HG02610 (cell line): ENCODE measurements at regions not wholly inside any gene's neighbourhood (a gene's known extent, or its start where the extent isn't known, plus 50 kb on each side); places are given as distances from the start of the nearest gene placed in this dataset.
"Not testable (repeated sequence)": the region's sequence is repeated elsewhere in the genome, so short reads cannot be mapped to it uniquely, and the experiment has no call there.

Experiments used
- ATAC-seq: cut with Tn5 transposase; IDR thresholded peaks from one replicate; pipeline ENCODE4 v1.9.1; 2021; ENCODE audit warnings: mild to moderate bottlenecking, moderate library complexity; ENCODE audit not compliant: unreplicated experiment

DNA sequence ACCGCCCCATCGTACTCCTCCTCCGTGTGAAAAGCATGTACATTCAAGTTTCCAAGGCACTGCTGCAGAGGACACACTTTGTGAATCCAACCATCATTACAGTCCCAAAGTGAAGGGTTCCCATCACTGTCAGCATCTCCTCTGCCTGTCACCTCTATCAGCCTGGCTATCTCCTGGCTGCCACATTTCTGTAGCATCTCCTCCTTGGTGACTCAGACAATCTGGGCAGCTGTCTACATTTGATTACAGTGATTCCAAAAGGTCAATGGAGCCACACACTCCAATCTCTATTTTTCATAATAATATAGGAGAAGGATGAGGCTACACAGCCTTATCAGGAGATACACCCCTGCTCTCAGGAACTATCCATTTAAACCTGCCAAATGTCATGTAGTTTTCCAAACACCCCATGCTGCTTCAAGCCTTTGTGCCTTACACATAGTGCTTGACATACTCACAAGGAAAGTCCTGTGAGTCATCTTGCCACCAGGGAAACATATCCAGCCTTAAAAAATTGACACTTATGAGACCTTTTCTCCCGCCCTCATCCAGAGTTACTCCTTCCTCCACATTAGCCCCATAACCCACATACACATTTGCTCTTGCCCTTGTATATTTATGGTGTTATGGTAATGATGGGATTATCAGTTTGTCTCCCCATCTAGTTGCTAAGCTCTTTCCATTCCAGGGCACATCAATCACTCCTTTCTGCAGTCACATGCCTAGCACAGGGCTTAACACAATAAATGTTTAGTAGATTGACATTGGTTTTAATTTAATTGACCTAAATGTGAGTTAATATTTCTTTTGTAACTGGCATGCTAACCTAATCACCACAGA is 250.1 kb upstream of the CDH5 start:
- ATAC-seq = no peak

DNA sequence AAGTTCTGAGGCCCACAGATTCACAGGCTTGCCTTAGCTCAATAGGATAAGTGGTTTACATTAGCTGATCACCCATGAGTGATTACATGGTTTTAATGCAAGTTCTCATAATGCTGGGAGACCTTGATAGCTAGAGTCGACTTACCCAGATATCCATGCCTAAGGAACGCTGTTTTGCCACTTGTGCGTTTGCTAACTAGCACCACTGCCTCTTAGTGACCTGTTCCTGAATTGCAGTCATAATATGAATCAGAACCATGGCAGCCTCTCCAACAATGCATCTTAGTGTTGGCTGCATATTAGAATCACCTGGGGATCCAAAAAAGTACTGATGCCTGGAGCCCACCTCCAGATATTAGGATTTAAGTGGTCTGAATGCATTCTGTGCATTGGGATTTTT is 251.1 kb upstream of the CDH5 start:
- no peak for ATAC-seq

GRCh38 chr16:66113223-66113622 is 253.3 kb upstream of the CDH5 start:
- no peak for ATAC-seq

GRCh38 chr16:66109677-66110076 is 256.8 kb upstream of the CDH5 start:
- no peak for ATAC-seq

- no peak for ATAC-seq
Measured at GRCh38 chr16:66107661-66108060, 258.8 kb upstream of the CDH5 start.

DNA sequence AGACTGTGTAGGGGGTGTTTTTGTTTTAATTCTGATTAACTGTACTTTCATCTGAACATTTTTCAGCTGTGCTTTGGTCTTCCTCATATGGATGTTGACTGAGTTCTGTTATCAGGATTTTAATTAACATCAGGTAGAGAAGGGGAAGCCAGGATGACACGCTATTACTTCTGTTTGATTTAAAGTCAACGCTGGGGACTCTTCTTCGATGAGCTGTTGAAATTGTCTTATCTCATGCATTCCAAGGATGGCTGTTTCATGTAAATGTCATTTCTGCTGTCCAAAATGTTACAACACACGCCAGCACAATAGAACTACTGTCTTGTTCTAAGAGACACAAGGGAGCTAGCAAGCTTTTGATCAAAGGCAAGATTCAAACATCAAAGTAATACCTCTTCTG is 263.3 kb upstream of the CDH5 start:
- ATAC-seq = no peak

DNA sequence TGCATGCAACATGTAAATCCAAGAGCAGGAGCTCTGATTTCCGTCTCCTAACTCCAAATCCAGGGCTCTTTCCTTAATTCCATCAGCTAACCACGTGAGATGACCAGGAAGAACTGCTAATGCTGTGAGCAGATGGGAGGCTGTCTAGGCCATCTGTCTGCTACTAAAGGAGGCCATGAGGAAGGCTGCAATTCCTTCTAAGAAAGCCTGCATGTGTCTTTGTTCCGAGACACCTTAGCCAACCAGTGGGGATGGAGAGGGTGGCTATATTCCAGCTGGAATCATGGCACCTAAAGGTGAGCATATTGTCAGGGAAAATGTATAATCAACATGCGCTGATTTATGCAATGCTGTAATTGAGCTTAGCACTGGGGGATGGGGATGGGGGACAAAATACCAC is 267.2 kb upstream of the CDH5 start:
- no peak for ATAC-seq

GRCh38 chr16:66097751-66098150 is 268.7 kb upstream of the CDH5 start:
- ATAC-seq = no peak

GRCh38 chr16:66095676-66096075 is 270.8 kb upstream of the CDH5 start:
- no peak for ATAC-seq

DNA sequence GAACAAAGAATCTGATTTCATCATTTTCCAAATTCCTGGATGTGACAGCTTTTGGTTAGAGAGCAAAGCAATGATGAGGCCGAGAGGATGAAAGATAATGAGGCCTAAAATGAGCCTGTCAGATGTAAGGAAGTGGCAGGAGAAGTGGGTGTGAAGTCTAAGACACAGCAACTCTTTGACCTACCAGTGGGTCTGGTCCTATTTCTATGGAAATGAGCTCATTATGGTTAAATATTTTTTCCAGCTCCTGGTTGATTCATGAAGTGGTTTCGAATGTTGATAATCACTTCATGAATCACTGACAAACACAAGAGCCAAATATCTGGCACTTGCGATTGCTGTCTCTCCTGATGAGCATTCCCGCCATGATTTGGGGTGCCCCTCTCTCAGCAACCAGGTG is 273.3 kb upstream of the CDH5 start:
- no peak for ATAC-seq

DNA sequence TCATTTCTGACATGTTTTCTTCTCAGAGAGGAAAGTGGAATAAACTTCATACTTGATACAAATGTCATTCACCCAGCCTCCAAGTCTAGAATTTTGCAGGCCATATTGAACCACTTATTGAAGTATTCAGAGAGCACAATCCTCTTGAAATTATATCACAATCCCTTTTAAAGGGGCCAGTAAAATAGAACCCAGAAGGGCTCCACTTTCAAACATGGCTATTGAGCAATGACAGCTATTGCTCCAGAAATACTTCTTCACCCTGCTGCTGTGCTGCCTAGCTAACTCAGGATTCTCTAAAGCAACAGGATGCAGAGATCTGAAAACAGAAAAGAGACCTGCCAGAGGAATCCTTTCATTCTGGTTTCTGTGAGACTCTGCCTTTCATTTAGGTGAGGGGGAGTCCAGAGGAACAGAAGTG is 275.0 kb upstream of the CDH5 start:
- ATAC-seq = no peak

- no peak for ATAC-seq
Measured at GRCh38 chr16:66088681-66089080, 277.8 kb upstream of the CDH5 start.

GRCh38 chr16:66087308-66087707 is 279.2 kb upstream of the CDH5 start:
- no peak for ATAC-seq

DNA sequence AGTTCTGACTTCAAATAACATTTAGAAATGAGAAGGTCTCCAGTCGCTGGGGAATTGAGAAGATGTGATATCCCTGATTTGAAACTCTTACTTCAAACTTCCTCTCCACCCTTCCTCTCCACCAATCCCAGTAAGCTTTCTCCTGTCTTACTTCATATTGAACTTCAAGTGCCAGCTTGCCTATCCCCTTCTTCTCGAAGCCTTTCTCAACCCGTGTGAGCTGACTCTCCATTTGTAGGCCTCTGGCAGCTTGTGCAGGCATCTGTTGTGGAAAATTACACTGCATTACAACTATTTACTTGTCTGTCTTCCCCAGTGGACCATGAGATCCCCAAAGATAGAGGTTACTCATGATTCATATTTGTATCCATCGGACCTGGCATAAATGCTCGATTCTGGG is 280.8 kb upstream of the CDH5 start:
- no peak for ATAC-seq

- not testable (repeated sequence) for ATAC-seq
Measured at GRCh38 chr16:66084731-66085130, 281.8 kb upstream of the CDH5 start.

- no peak for ATAC-seq
Measured at GRCh38 chr16:66084306-66084705, 282.2 kb upstream of the CDH5 start.

- no peak for ATAC-seq
Measured at GRCh38 chr16:66083171-66083570, 283.3 kb upstream of the CDH5 start.

DNA sequence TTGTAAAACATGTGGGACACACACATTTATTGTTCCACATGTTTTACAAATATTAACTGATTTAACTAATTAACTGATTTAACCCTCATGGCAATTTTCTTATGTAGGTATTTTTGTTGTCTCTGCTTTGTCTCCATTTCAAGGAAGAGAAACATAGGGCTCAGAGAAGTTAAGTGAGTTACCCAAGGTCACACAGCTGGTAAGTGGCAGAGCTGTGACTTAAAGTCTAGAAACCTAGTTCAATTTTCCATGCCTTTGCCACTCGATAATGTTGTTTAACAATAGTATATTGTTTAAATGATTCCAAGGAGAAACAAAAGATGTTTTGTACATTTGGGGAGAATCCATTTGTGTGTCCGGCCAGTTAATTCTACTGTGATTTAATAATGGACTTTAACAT is 284.1 kb upstream of the CDH5 start:
- no peak for ATAC-seq

- no peak for ATAC-seq
Measured at GRCh38 chr16:66081775-66082366, 284.6 kb upstream of the CDH5 start.

DNA sequence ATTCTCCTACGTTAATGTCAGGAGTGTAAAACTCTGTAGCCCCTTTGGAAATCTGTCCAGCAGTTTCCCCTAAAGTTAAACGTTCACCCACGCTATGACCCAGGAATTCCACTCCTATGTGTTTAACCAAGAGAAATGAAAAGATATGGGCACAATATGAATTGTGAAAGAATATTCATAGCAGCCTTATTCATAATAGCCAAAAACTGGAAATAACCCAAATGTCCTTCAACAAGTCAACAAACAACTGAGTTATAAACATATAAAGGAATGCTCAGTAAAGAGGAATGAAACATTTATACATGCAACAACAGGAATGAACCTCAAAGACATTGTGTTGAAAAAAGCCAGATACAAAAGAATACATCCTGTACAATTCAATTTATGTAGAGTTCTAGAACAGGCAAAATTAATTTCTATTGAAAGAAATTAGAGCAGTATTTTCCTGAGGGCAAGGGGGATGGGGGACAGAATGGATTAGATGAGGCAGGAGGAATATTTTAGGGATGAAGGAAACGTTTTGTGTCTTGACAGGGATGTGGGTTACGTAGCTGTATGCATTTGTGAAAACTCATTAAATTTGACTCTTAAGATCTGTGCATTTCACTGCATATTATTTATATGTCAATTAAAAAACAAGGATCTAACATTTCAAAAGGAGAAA is 286.7 kb upstream of the CDH5 start:
- no peak for ATAC-seq

DNA sequence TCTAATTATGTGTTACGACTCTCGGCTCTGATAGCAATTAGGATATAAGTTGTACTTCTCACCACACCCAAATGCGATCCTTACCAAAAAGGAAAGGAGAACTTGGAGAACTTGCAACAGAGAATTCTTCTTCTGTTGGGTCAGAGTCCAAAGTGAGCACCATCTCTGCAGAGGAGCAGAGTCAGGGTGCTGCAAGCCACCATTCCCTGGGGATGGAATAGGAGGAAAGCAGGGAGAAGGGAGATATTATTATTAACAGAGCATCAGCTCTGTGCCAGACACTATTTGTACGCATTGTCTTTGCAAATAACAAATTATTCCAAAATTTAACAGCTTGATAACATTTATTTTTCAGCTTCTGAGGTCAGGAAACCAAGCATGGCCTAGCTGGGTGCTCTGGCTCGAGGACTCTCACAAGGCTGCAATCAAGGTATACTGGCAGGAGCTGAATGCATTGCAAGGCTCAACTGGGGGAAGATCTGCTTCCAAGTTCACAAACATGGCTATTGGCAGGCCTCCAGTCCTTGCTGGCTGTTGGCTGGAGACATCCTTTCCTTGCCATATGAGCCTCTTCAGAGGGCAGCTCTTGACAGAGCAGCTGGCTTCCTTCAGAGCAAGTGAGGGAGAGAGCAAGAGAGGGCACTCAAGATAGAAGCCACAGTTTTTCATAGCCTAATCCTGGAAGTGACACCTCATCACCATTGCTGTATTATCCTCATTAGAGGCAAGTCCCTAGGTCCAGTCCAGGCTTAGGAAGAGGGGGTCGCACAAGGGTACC is 296.2 kb upstream of the CDH5 start:
- ATAC-seq = no peak
